SK-N-SH (cell line): ENCODE measurements at regions not wholly inside any gene's neighbourhood (a gene's known extent, or its start where the extent isn't known, plus 50 kb on each side); places are given as distances from the start of the nearest gene placed in this dataset.

ENCODE experiments used
- CTCF ChIA-PET: fragments of 300-600, 350-600 bp; formaldehyde crosslinking; extraction: SDS; loops from one replicate; lab custom pipeline; 2021; lab: Yijun Ruan, JAX
- POLR2A ChIA-PET: fragments of 350-600 bp; sonication (Branson Sonifier 250); formaldehyde crosslinking; extraction: SDS; loops from one replicate; lab custom pipeline; 2020; ENCODE audit warnings: antibody characterized with exemption, inconsistent platforms; lab: Yijun Ruan, JAX
- DNase-seq: peaks from one replicate; pipeline ENCODE4 v3.0.0; 2012
- H2AFZ ChIP-seq: fragments of 200-600 bp; sonication (generic); 2 replicates; pipeline ENCODE4 v1.8.1; 2016; ENCODE audit warnings: antibody characterized with exemption, mild to moderate bottlenecking, low read depth
- H3F3A ChIP-seq: fragments of 200-600 bp; sonication (generic); replicated peaks from 2 replicates; pipeline ENCODE3; 2016; ENCODE audit warnings: antibody characterized with exemption, mild to moderate bottlenecking; ENCODE audit not compliant: insufficient read depth
- H3K27ac ChIP-seq, 2 experiments: fragments of 200-500 bp in 1 of 2; fragments of 200-600 bp in 1 of 2; sonication (Bioruptor generic) in 1 of 2; sonication (generic), shearing (Covaris generic) in 1 of 2; 2 replicates each; pipeline versions ENCODE4 v1.5.1 to v1.6.1; 2014 to 2016; ENCODE audit warnings: low read depth in 2 of 2, inconsistent platforms in 1 of 2, low read length in 1 of 2, mild to moderate bottlenecking in 1 of 2, mixed read lengths in 1 of 2
- H3K27me3 ChIP-seq: fragments of 200-600 bp; sonication (generic), shearing (Covaris generic); 2 replicates; pipeline ENCODE4 v1.6.1; 2016; ENCODE audit warnings: mixed run types; ENCODE audit not compliant: insufficient read depth
- H3K36me3 ChIP-seq, 2 experiments: fragments of 200-500 bp in 1 of 2; fragments of 200-600 bp in 1 of 2; sonication (Bioruptor generic) in 1 of 2; sonication (generic) in 1 of 2; replicated peaks in 1 of 2; 2 replicates each; pipeline versions ENCODE3 to v1.5.1; 2014 to 2016; ENCODE audit warnings: low read length in 1 of 2, mild to moderate bottlenecking in 1 of 2; ENCODE audit not compliant: insufficient read depth in 2 of 2, control insufficient read depth in 1 of 2
- H3K4me1 ChIP-seq, 2 experiments: fragments of 200-500 bp in 1 of 2; fragments of 200-600 bp in 1 of 2; sonication (Bioruptor generic) in 1 of 2; sonication (generic), shearing (Covaris generic) in 1 of 2; 2 replicates each; pipeline versions ENCODE4 v1.5.1 to v1.6.1; 2014 to 2016; ENCODE audit warnings: low read depth in 1 of 2, low read length in 1 of 2, mixed run types in 1 of 2; ENCODE audit not compliant: insufficient read depth in 2 of 2, control insufficient read depth in 1 of 2
- H3K4me2 ChIP-seq: fragments of 200-600 bp; sonication (generic), shearing (Covaris generic); 2 replicates; pipeline ENCODE4 v1.6.1; 2017; ENCODE audit warnings: mixed run types
- H3K4me3 ChIP-seq, 2 experiments: fragments of 200-500 bp in 1 of 2; fragments of 200-600 bp in 1 of 2; sonication (Bioruptor generic) in 1 of 2; sonication (generic), shearing (Covaris generic) in 1 of 2; 2 replicates each; pipeline versions ENCODE4 v1.5.1 to v1.8.1; 2014 to 2016; ENCODE audit warnings: low read depth in 2 of 2, inconsistent platforms in 1 of 2, low read length in 1 of 2, mild to moderate bottlenecking in 1 of 2, mixed read lengths in 1 of 2, moderate library complexity in 1 of 2
- H3K79me2 ChIP-seq: fragments of 200-600 bp; sonication (generic); 2 replicates; pipeline ENCODE4 v1.8.1; 2017; ENCODE audit warnings: mild to moderate bottlenecking; ENCODE audit not compliant: insufficient read depth
- H3K9ac ChIP-seq: fragments of 200-600 bp; sonication (generic); 2 replicates; pipeline ENCODE4 v1.6.1; 2017; ENCODE audit warnings: mixed run types
- H3K9me2 ChIP-seq: fragments of 200-600 bp; sonication (generic); 2 replicates; pipeline ENCODE4 v1.6.1; 2017; ENCODE audit warnings: mixed run types
- H3K9me3 ChIP-seq: fragments of 200-600 bp; sonication (generic); 2 replicates; pipeline ENCODE4 v1.6.1; 2017; ENCODE audit warnings: mixed run types, mild to moderate bottlenecking, moderate library complexity
- H4K20me1 ChIP-seq: fragments of 200-600 bp; sonication (generic); 2 replicates; pipeline ENCODE4 v1.6.1; 2017; ENCODE audit warnings: mild to moderate bottlenecking, mixed run types; ENCODE audit not compliant: insufficient read depth
- EP300 ChIP-seq, 2 experiments: IDR thresholded peaks; 2 replicates each; pipeline versions ENCODE4 v1.4.0 to v1.6.1; 2012; ENCODE audit warnings: borderline replicate concordance in 1 of 2, low read depth in 1 of 2, low read length in 1 of 2
- GABPA ChIP-seq: IDR thresholded peaks from 2 replicates; pipeline ENCODE4 v1.4.0; 2012; ENCODE audit warnings: low read depth, mild to moderate bottlenecking
- GATA2 ChIP-seq: sonication (generic); formaldehyde crosslinking; IDR thresholded peaks from 2 replicates; pipeline ENCODE4 v1.5.0; 2020; ENCODE audit warnings: mild to moderate bottlenecking, missing genetic modification reagents
- MXI1 ChIP-seq: IDR thresholded peaks from 2 replicates; pipeline ENCODE4 v1.6.1; 2012; ENCODE audit warnings: mild to moderate bottlenecking, low read depth, low read length, improper control_type of control experiment
- NFIC ChIP-seq: IDR thresholded peaks from 2 replicates; pipeline ENCODE4 v1.4.0; 2012; ENCODE audit warnings: borderline replicate concordance
- POLR2AphosphoS5 ChIP-seq: IDR thresholded peaks from 2 replicates; pipeline ENCODE4 v1.6.1; 2012; ENCODE audit warnings: low read depth, low read length
- RFX5 ChIP-seq: IDR thresholded peaks from 2 replicates; pipeline ENCODE4 v1.6.1; 2012; ENCODE audit warnings: mild to moderate bottlenecking, improper control_type of control experiment, low read length
- SMC3 ChIP-seq: IDR thresholded peaks from 2 replicates; pipeline ENCODE4 v1.6.1; 2012; ENCODE audit warnings: low read depth, low read length, improper control_type of control experiment
- TAF1 ChIP-seq: IDR thresholded peaks from 2 replicates; pipeline ENCODE4 v1.6.1; 2012; ENCODE audit warnings: low read depth, mild to moderate bottlenecking, low read length, moderate library complexity, borderline replicate concordance
- TCF12 ChIP-seq: IDR thresholded peaks from 2 replicates; pipeline ENCODE4 v1.4.0; 2012
- TEAD4 ChIP-seq: IDR thresholded peaks from 2 replicates; pipeline ENCODE4 v1.4.0; 2012; ENCODE audit warnings: mild to moderate bottlenecking, borderline replicate concordance; ENCODE audit not compliant: insufficient read depth
- WGBS: methylation state at CpG from one replicate; pipeline ENCODE4 v1.1.6; 2017; ENCODE audit warnings: low lambda C conversion rate; 5-methylcytosine and 5-hydroxymethylcytosine counted together
- TF ChIP-seq, protein P1 (sequence below): fragments of 150-350 bp; IDR thresholded peaks from 2 replicates; pipeline ENCODE4 v1.6.1; 2017; ENCODE audit warnings: antibody characterized with exemption, low read length, low read depth, borderline replicate concordance
- TF ChIP-seq, protein P2 (sequence below): fragments of 200-600 bp; sonication (generic); IDR thresholded peaks from 2 replicates; pipeline ENCODE4 v1.6.1; 2017; ENCODE audit warnings: antibody characterized with exemption, mild to moderate bottlenecking, moderate library complexity
- TF ChIP-seq, protein P3 (sequence below): fragments of 150-350 bp; IDR thresholded peaks from 2 replicates; pipeline ENCODE4 v1.6.1; 2016; ENCODE audit warnings: mild to moderate bottlenecking, low read depth, low read length
- TF ChIP-seq, protein P4 (sequence below): IDR thresholded peaks from 2 replicates; pipeline ENCODE4; 2012

DNA sequence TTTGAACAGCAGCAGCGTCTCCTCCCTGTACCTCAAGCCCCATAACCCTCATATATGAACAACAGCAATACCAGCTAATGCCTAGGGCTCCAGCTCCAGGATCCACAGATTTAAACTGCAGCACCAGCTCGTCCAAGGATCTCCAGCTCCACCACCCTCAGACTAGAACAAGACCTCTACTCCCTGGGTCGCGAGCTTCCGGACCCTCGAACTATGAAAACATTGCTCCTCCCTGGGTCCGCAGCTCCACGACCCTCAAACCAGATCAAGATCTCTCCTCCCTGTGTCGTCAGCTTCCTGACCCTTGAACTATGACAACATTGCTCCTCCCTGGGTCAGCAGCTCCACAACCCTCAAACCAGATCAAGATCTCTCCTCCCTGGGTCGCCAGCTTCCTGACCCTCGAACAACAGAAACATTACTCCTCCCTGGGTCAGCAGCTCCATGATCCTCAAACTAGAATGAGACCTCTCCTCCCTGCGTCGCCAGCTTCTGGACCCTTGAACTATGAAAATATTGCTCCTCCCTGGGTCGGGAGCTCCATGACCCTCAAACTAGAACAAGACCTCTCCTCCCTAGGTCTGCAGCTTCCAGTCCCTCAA, 339.0 kb upstream of the SULF2 start:
- no peaks in the 10 kb centered on the region for H3K27me3 ChIP-seq
- POLR2A ChIA-PET: no interaction called here
- no peaks in the 10 kb centered on the region for H3K9me2 ChIP-seq
- no peaks in the 10 kb centered on the region for H4K20me1 ChIP-seq
- no peaks in the 10 kb centered on the region for H3K9me3 ChIP-seq
- no peak overlapping the region for H2AFZ ChIP-seq
- WGBS: 39% methylated on average over 14 of the region's 14 CpGs
- CTCF ChIA-PET: interaction anchor here (0.7 kb wide), 1 partner anchor 21 kb away, joined by 3 read pairs; no protein-coding TSS in a partner anchor
- H3K4me2 ChIP-seq: no peak overlapping the region
- no peaks in the 10 kb centered on the region for H3F3A ChIP-seq
- H3K79me2 ChIP-seq: no peaks in the 10 kb centered on the region
- H3K36me3 ChIP-seq: no peaks in the 10 kb centered on the region
- TF ChIP-seq RFX5 (no peak), TAF1 (no peak), SMC3 (no peak), EP300 (IDR thresholded peaks at IDR 0.05; ENCODE audit: borderline replicate concordance in 1 of 2, low read depth in 1 of 2, low read length in 1 of 2) (no peak), NFIC (no peak), MXI1 (no peak), TEAD4 (no peak), GABPA (no peak), POLR2AphosphoS5 (no peak), TCF12 (no peak), GATA2 (CRISPR knock-in tag) (no peak)
- TF ChIP-seq, protein P1, sequence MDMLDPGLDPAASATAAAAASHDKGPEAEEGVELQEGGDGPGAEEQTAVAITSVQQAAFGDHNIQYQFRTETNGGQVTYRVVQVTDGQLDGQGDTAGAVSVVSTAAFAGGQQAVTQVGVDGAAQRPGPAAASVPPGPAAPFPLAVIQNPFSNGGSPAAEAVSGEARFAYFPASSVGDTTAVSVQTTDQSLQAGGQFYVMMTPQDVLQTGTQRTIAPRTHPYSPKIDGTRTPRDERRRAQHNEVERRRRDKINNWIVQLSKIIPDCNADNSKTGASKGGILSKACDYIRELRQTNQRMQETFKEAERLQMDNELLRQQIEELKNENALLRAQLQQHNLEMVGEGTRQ: no peak
- TF ChIP-seq, protein P2, sequence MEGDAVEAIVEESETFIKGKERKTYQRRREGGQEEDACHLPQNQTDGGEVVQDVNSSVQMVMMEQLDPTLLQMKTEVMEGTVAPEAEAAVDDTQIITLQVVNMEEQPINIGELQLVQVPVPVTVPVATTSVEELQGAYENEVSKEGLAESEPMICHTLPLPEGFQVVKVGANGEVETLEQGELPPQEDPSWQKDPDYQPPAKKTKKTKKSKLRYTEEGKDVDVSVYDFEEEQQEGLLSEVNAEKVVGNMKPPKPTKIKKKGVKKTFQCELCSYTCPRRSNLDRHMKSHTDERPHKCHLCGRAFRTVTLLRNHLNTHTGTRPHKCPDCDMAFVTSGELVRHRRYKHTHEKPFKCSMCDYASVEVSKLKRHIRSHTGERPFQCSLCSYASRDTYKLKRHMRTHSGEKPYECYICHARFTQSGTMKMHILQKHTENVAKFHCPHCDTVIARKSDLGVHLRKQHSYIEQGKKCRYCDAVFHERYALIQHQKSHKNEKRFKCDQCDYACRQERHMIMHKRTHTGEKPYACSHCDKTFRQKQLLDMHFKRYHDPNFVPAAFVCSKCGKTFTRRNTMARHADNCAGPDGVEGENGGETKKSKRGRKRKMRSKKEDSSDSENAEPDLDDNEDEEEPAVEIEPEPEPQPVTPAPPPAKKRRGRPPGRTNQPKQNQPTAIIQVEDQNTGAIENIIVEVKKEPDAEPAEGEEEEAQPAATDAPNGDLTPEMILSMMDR: no peak
- TF ChIP-seq, protein P3, sequence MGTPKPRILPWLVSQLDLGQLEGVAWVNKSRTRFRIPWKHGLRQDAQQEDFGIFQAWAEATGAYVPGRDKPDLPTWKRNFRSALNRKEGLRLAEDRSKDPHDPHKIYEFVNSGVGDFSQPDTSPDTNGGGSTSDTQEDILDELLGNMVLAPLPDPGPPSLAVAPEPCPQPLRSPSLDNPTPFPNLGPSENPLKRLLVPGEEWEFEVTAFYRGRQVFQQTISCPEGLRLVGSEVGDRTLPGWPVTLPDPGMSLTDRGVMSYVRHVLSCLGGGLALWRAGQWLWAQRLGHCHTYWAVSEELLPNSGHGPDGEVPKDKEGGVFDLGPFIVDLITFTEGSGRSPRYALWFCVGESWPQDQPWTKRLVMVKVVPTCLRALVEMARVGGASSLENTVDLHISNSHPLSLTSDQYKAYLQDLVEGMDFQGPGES: no peak
- TF ChIP-seq, protein P4, sequence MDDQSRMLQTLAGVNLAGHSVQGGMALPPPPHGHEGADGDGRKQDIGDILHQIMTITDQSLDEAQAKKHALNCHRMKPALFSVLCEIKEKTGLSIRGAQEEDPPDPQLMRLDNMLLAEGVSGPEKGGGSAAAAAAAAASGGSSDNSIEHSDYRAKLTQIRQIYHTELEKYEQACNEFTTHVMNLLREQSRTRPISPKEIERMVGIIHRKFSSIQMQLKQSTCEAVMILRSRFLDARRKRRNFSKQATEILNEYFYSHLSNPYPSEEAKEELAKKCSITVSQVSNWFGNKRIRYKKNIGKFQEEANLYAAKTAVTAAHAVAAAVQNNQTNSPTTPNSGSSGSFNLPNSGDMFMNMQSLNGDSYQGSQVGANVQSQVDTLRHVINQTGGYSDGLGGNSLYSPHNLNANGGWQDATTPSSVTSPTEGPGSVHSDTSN: no peak
- H3K9ac ChIP-seq: no peak overlapping the region
- no peak for DNase-seq
- H3K4me1 ChIP-seq: no peaks in the 10 kb centered on the region
- H3K27ac ChIP-seq: no peak overlapping the region
- H3K4me3 ChIP-seq: no peak overlapping the region
